WI38 (cell line): ENCODE measurements at regions not wholly inside any gene's neighbourhood (a gene's known extent, or its start where the extent isn't known, plus 50 kb on each side); places are given as distances from the start of the nearest gene placed in this dataset.

Experiments
- H3K4me3 ChIP-seq: 2 replicates; pipeline ENCODE4 v1.5.1; 2011; ENCODE audit warnings: low read depth, mild to moderate bottlenecking, control low read depth, low read length
- TF ChIP-seq, protein P1 (sequence below): IDR thresholded peaks from 2 replicates; pipeline ENCODE4 v1.5.1; 2012; ENCODE audit warnings: low read depth, mild to moderate bottlenecking, control low read depth, low read length

DNA sequence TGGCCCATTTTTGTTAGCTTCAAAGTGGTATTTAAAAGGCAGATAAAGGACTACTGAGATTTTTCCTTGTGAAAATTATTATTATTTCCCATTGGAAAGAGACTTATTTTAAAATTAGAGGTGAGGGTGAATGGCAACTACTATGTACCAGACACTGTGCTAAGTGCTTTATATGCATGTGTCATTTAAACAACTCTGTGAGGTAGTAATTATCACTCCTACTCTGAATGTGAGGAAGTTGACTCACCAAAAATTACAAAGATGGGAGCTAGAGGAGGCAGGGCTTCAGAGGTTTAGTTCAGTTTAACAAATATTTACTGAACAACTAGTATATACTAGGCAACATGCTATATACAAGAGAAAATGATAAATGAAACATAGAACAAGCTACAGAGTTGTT is 78.2 kb downstream of the MSL3 start:
- TF ChIP-seq, protein P1, sequence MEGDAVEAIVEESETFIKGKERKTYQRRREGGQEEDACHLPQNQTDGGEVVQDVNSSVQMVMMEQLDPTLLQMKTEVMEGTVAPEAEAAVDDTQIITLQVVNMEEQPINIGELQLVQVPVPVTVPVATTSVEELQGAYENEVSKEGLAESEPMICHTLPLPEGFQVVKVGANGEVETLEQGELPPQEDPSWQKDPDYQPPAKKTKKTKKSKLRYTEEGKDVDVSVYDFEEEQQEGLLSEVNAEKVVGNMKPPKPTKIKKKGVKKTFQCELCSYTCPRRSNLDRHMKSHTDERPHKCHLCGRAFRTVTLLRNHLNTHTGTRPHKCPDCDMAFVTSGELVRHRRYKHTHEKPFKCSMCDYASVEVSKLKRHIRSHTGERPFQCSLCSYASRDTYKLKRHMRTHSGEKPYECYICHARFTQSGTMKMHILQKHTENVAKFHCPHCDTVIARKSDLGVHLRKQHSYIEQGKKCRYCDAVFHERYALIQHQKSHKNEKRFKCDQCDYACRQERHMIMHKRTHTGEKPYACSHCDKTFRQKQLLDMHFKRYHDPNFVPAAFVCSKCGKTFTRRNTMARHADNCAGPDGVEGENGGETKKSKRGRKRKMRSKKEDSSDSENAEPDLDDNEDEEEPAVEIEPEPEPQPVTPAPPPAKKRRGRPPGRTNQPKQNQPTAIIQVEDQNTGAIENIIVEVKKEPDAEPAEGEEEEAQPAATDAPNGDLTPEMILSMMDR = no peak
- no peak overlapping the region for H3K4me3 ChIP-seq

DNA sequence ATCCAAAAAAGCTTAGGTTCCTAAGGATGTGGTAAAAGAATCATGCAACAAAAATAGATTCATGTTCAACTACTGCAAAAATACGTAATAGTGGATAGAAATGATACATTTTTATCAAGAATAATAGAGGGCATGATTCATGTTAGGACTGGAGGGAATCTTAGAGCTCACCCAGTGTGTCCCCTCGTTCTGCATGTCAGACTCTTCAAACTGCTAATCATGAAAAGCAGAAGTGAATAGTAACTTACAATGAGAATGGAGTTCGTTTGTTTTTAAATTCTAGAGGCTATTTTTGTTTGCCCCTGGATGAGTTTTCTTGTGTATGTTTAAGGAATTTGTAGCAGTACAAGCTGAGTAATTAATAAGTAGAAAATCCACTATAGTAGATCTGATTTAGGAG is 79.4 kb downstream of the MSL3 start:
- no peak overlapping the region for H3K4me3 ChIP-seq

DNA sequence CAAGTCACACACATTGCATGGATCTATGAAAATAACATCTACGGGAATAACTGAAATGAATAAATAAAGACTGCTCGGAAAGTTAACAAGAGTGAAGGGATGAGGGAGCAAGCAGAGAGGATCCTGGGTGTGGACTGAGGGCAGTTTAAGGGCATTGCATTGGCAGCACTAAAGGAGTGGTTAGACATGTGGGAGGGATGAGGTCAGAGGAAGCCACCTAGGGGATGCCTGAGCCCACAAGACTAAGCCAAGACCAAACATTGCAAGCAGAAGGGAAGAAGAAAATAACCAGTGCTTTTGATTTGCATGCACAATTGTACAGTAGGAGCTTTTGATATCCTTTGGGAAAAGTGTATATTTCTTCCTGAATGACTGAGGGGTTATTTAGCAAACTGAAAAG is 106.1 kb downstream of the MSL3 start:
- H3K4me3 ChIP-seq = no peak overlapping the region
- TF ChIP-seq, protein P1 = no peak

More for the DNA sequence above, 79.4 kb downstream of the MSL3 start:
- TF ChIP-seq, protein P1 = no peak

DNA sequence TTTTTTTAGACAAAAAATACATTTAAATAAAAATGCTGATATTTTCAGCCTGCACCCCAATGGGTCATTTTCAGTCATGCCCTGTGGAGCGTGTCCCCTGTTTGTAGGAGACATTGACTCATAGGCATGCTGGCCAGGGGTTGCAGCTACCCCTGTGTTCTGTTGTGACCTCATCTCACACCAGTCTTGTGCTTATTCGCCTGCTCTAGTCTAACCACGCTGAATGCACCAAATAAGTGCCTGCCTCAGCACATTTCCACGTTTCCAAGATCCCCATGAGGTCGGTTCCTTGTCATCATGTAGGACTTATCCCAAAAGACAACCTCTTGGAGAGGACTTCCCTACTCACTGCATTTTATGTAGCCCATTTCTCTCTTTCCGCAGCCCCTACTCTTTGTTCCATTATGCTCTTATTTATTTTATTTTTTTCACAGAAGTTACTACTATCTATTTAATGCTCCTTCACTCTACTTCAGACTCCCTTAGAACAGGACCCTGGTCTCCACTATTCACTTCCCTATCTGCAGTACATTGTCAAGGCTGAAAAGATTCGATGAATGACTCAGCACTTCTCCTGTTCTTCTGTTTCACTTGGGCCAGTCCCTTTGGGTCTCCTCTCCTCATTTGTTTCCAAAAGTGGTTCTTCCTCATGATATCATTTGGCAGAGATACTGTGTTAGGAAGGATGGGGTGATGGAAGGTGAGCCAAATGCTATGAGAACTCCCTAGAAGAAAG is 109.7 kb downstream of the MSL3 start:
- TF ChIP-seq, protein P1 = no peak
- H3K4me3 ChIP-seq = no peak overlapping the region

DNA sequence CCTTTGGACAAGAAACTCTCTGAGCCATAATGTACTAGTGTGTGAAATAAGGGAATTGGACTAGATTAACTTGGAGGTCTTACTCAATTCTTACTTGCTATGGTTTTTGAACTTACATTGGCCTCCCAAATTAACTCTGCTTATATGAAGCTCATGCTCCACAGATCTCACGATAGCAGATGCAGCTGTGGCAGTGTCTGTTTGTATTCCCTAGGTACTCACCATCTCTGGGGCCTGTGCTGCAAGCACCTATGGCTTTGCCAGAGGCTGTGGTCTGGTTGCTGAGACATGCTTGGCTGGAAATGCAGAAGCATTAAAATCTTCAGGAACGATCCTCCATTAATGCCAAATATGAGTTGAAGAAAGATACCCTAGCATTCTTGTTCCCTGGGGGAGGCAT is 112.8 kb downstream of the MSL3 start:
- no peak overlapping the region for H3K4me3 ChIP-seq
- TF ChIP-seq, protein P1 = no peak

DNA sequence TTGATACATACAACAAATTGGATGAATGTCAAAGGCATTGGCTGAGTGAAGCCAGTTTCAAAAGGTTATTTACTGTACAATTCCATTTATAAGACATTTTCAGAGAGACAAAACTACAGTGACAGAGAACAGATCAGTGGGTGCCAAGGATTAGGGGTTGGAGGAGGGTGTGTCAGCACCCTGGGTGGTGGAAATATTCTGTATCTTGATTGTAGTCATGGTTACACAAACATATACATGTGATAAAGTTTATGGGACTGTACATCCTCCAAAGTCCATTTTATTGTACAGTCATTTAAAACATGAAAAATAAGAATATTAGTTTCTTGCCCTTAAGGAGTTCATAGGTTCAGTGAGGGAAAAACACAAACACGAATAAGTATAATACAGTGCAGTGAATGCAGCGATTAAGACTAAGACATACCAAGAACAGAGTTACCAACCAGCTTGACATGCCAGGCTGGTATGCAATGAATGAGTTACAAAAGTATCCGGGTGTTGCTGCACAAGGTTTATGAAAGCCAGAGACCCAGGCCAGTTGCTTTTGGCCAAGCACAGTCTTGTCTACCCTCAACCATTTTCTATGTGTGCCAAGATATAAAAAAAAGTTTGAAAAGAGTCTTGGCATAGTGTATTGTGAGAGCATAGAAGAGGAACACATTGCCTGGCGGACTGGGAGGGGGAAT is 123.6 kb downstream of the MSL3 start:
- H3K4me3 ChIP-seq = no peak overlapping the region
- TF ChIP-seq, protein P1 = no peak

DNA sequence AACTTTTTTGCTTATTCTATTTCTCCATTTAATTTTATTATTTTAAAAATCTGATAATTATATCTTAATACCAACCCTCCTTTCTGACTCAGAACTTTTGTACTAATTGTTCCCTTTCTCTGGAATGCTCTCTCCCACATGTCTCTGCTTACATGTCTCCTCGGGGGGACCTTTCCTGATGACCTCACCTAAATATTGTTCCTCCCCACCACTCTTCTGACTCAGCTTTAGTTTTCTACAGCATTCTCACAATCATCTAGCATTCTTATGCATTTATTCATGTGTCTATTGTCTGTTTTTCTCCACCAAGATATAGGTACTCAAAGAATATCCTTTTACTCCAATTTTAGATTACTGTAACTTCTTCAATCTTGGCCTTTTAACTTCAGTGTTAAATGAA is 128.7 kb downstream of the MSL3 start:
- TF ChIP-seq, protein P1 = no peak
- no peak overlapping the region for H3K4me3 ChIP-seq
